GM19452 (cell line): ENCODE measurements at regions not wholly inside any gene's neighbourhood (a gene's known extent, or its start where the extent isn't known, plus 50 kb on each side); places are given as distances from the start of the nearest gene placed in this dataset.
"Not testable (repeated sequence)": the region's sequence is repeated elsewhere in the genome, so short reads cannot be mapped to it uniquely, and the experiment has no call there.

ENCODE experiments used
- ATAC-seq: cut with Tn5 transposase; IDR thresholded peaks from one replicate; pipeline ENCODE4 v1.9.1; 2021; ENCODE audit not compliant: unreplicated experiment

DNA sequence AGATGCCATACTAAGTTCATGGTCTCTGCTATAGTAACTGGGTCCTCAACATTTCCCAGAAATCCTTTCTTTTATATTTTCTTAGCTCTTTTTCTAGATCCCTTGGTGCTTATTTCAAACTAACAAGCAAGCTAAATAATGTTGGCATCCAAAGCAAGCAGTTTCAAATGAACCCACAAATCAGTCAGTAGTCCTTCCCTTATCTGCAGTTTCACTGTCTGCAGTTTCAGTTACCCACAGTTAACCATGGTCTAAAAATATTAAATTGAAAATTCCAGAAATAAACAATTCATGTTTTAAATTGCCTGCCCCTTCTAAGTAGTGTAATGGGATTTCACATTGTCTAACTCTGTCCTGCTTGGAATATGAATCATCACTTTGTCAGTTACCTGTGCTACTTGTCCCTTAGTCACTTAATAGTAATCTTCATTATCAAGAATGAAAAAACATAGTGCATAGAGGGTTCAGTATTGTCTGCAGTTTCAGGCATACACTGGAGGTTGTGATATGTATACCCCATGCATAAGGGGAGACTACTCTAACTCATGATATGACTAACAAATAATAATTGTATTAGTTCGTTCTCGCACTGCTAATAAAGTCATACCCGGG lies 633.7 kb downstream of the MECOM start:
- no peak for ATAC-seq

DNA sequence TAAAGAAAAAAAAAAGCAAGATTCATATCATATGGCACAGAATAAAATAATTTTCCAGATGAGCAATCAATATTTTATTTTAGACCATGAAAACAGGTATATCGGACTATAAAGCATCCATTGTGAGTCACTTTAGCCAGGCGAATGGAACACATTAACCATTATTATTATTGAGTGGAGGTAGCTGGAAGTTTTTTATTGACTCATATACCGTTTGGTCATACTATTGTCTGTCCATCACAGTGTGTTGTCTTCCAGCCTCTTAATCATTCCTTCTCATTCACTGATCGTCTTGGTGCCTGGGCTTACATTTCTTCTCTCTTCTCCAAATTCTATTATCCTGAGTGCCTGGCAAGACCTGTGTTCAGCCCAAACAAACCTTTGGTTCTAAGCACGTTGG lies 634.8 kb downstream of the MECOM start:
- no peak for ATAC-seq

GRCh38 chr3:169026543-169027182 lies 636.8 kb downstream of the MECOM start:
- no peak for ATAC-seq

- no peak for ATAC-seq
These were observed 641.1 kb downstream of the MECOM start for GRCh38 chr3:169022457-169022856.

GRCh38 chr3:169020371-169020770 lies 643.1 kb downstream of the MECOM start:
- ATAC-seq = no peak

DNA sequence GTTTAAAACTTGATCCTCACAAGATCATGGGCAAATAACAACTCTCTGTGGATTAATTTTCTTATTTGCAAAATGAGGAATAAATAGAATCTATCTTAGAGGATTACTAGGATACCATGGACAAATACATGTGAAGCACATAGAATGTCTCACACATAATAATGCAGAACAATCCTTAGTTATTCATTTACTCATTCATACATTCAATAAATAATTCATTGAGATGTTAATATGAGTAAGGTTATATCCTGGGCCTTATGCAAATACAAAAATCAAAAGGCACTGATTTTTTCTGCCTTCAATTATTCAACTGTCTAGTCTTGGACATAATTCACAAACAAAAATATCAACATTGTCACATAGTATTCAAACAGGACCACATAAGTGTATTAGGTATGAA lies 654.1 kb downstream of the MECOM start:
- no peak for ATAC-seq

DNA sequence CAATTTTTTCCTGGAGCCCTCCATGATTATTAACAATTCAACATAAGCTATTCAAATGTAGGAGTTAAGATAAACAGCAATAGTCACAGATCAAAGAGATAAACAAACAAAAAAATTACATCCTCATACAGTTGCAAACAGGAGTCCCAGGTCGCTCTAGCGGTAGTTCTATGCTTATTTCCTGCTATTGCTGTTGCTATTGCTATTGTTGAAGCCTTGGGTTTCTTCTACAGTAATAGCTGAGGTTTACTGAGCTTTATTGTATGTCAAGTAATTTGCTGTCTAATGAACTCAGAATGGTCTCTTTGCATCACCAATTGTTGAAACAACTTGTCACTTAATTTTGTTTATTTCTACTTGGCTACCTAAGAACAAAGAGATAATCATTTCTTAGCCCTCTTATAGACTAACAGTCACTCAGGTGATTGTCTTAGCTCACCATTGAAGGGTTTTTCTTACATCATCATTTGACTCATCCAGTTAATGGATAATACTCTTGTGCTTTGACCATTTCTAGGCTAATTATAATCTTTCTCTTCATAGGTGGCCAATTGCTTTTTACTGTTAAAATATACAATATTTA lies 654.6 kb downstream of the MECOM start:
- ATAC-seq = no peak

- ATAC-seq = no peak
These were observed 656.4 kb downstream of the MECOM start for GRCh38 chr3:169007145-169007544.

DNA sequence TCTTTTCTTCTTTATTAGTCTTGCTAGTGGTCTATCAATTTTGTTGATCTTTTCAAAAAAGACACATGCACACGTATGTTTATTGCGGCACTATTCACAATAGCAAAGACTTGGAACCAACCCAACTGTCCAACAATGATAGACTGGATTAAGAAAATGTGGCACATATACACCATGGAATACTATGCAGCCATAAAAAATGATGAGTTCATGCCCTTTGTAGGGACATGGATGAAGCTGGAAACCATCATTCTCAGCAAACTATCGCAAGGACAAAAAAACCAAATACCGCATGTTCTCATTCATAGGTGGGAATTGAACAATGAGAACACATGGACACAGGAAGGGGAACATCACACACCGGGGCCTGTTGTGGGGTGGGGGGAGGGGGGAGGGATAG lies 657.1 kb downstream of the MECOM start:
- not testable (repeated sequence) for ATAC-seq

DNA sequence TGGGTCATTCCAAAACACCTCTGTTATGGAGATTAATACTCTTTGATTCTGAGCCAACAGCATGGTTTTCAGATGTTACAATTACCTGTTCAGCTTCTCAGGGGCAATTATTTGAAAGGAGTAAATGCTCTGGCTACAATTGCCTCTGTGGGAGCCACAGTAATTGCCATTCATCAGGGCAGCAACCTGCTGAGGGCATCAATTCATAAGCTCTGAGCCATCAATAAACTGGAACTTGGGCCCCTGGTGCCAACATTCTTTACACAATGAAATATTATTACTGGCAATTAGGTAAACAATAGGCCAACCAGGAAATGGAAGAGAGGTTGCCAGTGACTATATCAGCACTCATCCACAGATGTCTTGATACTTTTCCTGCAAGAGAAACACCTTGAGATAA lies 660.8 kb downstream of the MECOM start:
- no peak for ATAC-seq

DNA sequence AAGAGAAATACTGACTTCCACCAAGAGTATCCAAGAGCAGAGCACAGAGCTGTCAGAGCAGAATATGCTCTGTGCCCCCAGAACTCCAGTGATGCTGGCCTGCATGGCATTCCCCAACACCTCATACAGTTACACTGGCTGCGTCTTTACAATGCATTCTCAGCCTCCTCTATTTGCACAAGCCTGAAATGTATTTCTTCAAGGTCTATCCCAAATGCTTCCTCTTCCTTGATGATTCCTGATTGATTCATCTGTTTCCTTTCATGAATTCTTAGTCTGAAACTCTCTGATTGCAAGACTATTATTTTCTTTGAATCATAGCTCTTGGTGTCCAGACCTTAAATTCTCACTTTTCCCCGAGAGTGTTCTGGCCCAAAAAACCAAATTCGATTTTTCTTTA lies 664.7 kb downstream of the MECOM start:
- no peak for ATAC-seq

DNA sequence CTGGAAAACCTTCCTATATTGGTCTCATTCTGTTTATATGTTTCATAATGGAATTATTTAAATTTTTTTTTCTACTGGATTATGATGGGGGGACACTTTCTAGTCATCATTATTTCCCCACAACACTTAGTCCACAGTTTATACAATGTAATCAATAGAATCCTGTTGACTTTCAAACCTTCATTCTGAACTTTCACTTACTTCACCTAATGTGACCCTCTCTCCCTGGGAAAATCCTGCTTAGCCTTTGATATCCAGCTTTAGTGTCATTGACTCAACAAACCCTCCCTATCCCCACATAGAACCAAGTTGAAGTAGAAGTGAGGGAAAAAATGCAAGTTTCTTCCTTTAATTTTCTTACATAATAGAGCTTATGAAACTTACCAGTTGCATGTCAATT lies 666.0 kb downstream of the MECOM start:
- ATAC-seq = no peak

- ATAC-seq = no peak
These were observed 666.9 kb downstream of the MECOM start for GRCh38 chr3:168996622-168997021.

- ATAC-seq = no peak
These were observed 668.4 kb downstream of the MECOM start for GRCh38 chr3:168995129-168995528.

GRCh38 chr3:168991803-168992202 lies 671.7 kb downstream of the MECOM start:
- no peak for ATAC-seq

DNA sequence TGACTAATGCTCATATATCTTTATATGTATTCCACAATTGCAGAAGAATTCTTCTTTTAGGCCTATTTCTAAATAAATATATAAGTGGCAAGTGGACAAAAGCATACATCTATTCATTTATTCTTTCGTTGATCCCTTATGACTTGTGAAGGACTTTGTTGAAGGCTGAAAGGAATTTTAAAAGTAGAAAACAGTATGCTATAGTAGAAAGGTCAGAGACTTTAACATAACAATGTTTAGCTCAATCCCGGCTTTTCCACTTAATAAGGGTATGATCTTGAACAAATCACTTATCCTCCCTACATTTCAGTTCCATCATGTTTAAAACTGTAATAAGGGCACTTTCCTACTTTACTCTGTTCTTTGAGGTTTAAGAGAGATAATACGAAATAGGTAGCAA lies 672.9 kb downstream of the MECOM start:
- no peak for ATAC-seq

GRCh38 chr3:168990134-168990533 lies 673.4 kb downstream of the MECOM start:
- no peak for ATAC-seq

- no peak for ATAC-seq
These were observed 674.1 kb downstream of the MECOM start for GRCh38 chr3:168989396-168989795.

DNA sequence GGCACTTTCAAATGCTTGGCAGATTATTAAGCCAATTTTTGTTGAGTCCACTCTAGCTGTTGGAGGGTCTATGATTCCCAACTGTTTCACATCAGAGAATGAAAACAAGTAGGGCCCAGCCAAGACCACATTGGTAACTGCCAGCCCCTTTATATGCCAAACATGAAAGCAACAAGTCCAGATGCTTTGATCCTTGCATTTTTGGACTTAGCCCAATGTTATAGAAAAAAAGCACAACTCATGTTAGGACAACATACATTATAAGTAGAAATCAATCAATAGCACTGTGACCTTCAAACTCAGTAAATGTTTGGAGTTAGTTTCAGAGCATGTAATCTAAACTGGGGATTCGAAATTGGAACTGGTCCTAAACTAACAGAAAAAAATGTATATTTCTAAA lies 674.7 kb downstream of the MECOM start:
- ATAC-seq = no peak

DNA sequence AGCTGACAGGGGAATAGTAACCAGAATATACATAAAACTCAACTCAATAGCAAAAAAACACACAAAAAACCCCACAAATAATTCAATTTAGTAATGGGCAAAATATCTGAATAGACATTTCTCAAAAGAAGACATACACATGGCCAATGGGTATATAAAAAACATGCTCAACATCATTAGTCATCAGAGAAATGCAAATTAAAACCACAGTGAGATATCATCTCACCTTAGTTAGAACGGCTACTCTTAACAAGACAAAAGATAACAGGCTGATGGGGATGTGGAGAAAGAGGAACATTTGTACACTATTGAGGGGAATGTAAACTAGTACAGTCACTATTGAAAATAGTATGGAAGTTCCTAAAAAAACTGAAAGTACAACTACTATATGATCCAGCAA lies 678.6 kb downstream of the MECOM start:
- no peak for ATAC-seq

GRCh38 chr3:168983046-168983445 lies 680.5 kb downstream of the MECOM start:
- no peak for ATAC-seq

- no peak for ATAC-seq
These were observed 682.1 kb downstream of the MECOM start for GRCh38 chr3:168981396-168981795.
